WTC11 (cell line): ENCODE measurements at regions not wholly inside any gene's neighbourhood (a gene's known extent, or its start where the extent isn't known, plus 50 kb on each side); places are given as distances from the start of the nearest gene placed in this dataset.

Source experiments
- ATAC-seq: fragments of 200-7000 bp; cut with Tn5 transposase; 2 replicates; pipeline ENCODE4 v1.10.0; 2021; ENCODE audit warnings: mild to moderate bottlenecking, moderate library complexity
- CTCF ChIA-PET: fragments of 300-600 bp; sonication (Branson Sonifier 250); formaldehyde crosslinking; loops from one replicate; lab custom pipeline; 2021; ENCODE audit warnings: antibody characterized with exemption; lab: Charles Lee
- POLR2A ChIA-PET: fragments of 350-600 bp; sonication (Branson Sonifier 250); formaldehyde crosslinking; loops from one replicate; lab custom pipeline; 2021; ENCODE audit warnings: antibody characterized with exemption; lab: Charles Lee
- DNase-seq: peaks from one replicate; pipeline ENCODE4 v3.0.0; 2021; ENCODE audit warnings: low spot score
- H3K27ac Mint-ChIP-seq: 2 replicates; pipeline ENCODE4 v1.8.0; 2021; ENCODE audit warnings: mixed read lengths
- H3K27me3 Mint-ChIP-seq: 2 replicates; pipeline ENCODE4 v1.8.0; 2021; ENCODE audit warnings: low read depth, mild to moderate bottlenecking, moderate library complexity, mixed read lengths
- H3K36me3 Mint-ChIP-seq: 2 replicates; pipeline ENCODE4 v1.8.0; 2021; ENCODE audit warnings: mixed read lengths
- H3K4me1 Mint-ChIP-seq: 2 replicates; pipeline ENCODE4 v1.8.0; 2022; ENCODE audit warnings: mixed read lengths
- H3K4me3 Mint-ChIP-seq: 2 replicates; pipeline ENCODE4 v1.8.0; 2021; ENCODE audit warnings: mild to moderate bottlenecking, moderate library complexity, mixed read lengths
- H3K9me3 Mint-ChIP-seq: 2 replicates; pipeline ENCODE4 v1.8.0; 2021; ENCODE audit warnings: mixed read lengths
- CBFB ChIP-seq: sonication (generic); formaldehyde crosslinking; IDR thresholded peaks from 2 replicates; pipeline ENCODE4 v1.8.1; 2022; ENCODE audit warnings: mild to moderate bottlenecking, low read depth, missing genetic modification reagents
- E2F5 ChIP-seq: sonication (generic); formaldehyde crosslinking; IDR thresholded peaks from 2 replicates; pipeline ENCODE4 v1.8.1; 2022; ENCODE audit warnings: mild to moderate bottlenecking, moderate library complexity, missing genetic modification reagents
- FOXJ3 ChIP-seq: sonication (generic); formaldehyde crosslinking; IDR thresholded peaks from 2 replicates; pipeline ENCODE4 v1.9.0; 2021; ENCODE audit warnings: missing genetic modification reagents, mild to moderate bottlenecking, borderline replicate concordance
- FOXP1 ChIP-seq: sonication (generic); formaldehyde crosslinking; IDR thresholded peaks from 2 replicates; pipeline ENCODE4 v1.8.0; 2022; ENCODE audit warnings: missing genetic modification reagents, mild to moderate bottlenecking, moderate library complexity, borderline replicate concordance
- GABPB1 ChIP-seq: sonication (generic); formaldehyde crosslinking; IDR thresholded peaks from 2 replicates; pipeline ENCODE4 v1.8.1; 2023; ENCODE audit warnings: mild to moderate bottlenecking, missing genetic modification reagents
- GTF2I ChIP-seq: fragments of 250-450 bp; sonication (Bioruptor Pico); conservative IDR thresholded peaks from 2 replicates; pipeline ENCODE4 v1.4.0; 2021; ENCODE audit warnings: mild to moderate bottlenecking
- HMGXB4 ChIP-seq: sonication (generic); formaldehyde crosslinking; IDR thresholded peaks from 2 replicates; pipeline ENCODE4 v1.8.1; 2023; ENCODE audit warnings: mild to moderate bottlenecking, moderate library complexity, missing genetic modification reagents
- IRF2 ChIP-seq: sonication (generic); formaldehyde crosslinking; IDR thresholded peaks from 2 replicates; pipeline ENCODE4 v1.8.0; 2022; ENCODE audit warnings: low read depth, missing genetic modification reagents, borderline replicate concordance
- NR1H2 ChIP-seq: sonication (generic); formaldehyde crosslinking; IDR thresholded peaks from 2 replicates; pipeline ENCODE4 v1.9.0; 2021; ENCODE audit warnings: mild to moderate bottlenecking, moderate library complexity, missing genetic modification reagents
- NR3C1 ChIP-seq: sonication (generic); formaldehyde crosslinking; conservative IDR thresholded peaks from 2 replicates; pipeline ENCODE4 v1.8.1; 2023; ENCODE audit warnings: low read depth, mild to moderate bottlenecking, missing genetic modification reagents
- OVOL2 ChIP-seq: fragments of 250-450 bp; sonication (Bioruptor Pico); IDR thresholded peaks from 2 replicates; pipeline ENCODE4 v1.9.0; 2021; ENCODE audit warnings: mild to moderate bottlenecking, borderline replicate concordance
- PRRX2 ChIP-seq: fragments of 250-450 bp; sonication (Bioruptor Pico); IDR thresholded peaks from 2 replicates; pipeline ENCODE4 v1.8.0; 2021; ENCODE audit warnings: mild to moderate bottlenecking
- SOX15 ChIP-seq: fragments of 250-450 bp; sonication (Bioruptor Pico); IDR thresholded peaks from 2 replicates; pipeline ENCODE4 v1.9.0; 2021; ENCODE audit warnings: mild to moderate bottlenecking
- ZBTB21 ChIP-seq: sonication (generic); formaldehyde crosslinking; IDR thresholded peaks from 2 replicates; pipeline ENCODE4 v1.8.1; 2023; ENCODE audit warnings: mild to moderate bottlenecking, missing genetic modification reagents, borderline replicate concordance
- ZNF219 ChIP-seq: sonication (generic); formaldehyde crosslinking; IDR thresholded peaks from 2 replicates; pipeline ENCODE4 v1.8.0; 2023; ENCODE audit warnings: missing genetic modification reagents, mild to moderate bottlenecking, borderline replicate concordance
- ZNF263 ChIP-seq: sonication (generic); formaldehyde crosslinking; IDR thresholded peaks from 2 replicates; pipeline ENCODE4 v1.8.1; 2022; ENCODE audit warnings: low read depth, mild to moderate bottlenecking, moderate library complexity, missing genetic modification reagents
- ZNF423 ChIP-seq: fragments of 250-450 bp; sonication (Bioruptor Pico); IDR thresholded peaks from 2 replicates; pipeline ENCODE4 v2.1.2; 2022; ENCODE audit warnings: mild to moderate bottlenecking, moderate library complexity
- ZSCAN18 ChIP-seq: fragments of 250-450 bp; sonication (Bioruptor Pico); IDR thresholded peaks from 2 replicates; pipeline ENCODE4 v2.1.2; 2022; ENCODE audit warnings: mild to moderate bottlenecking, moderate library complexity
- TF ChIP-seq, protein P1 (sequence below): sonication (generic); formaldehyde crosslinking; IDR thresholded peaks from 2 replicates; pipeline ENCODE4 v1.8.1; 2023; ENCODE audit warnings: mild to moderate bottlenecking, missing genetic modification reagents
- TF ChIP-seq, protein P2 (sequence below): fragments of 250-450 bp; sonication (Bioruptor Pico); IDR thresholded peaks from 2 replicates; pipeline ENCODE4 v1.9.0; 2021; ENCODE audit warnings: moderate library complexity, mild to moderate bottlenecking, inconsistent platforms, borderline replicate concordance
- TF ChIP-seq, protein P3 (sequence below): fragments of 250-450 bp; sonication (Bioruptor Pico); IDR thresholded peaks from 2 replicates; pipeline ENCODE4 v1.9.0; 2021; ENCODE audit warnings: mild to moderate bottlenecking
- TF ChIP-seq, protein P4 (sequence below): fragments of 200-600 bp; IDR thresholded peaks from 2 replicates; pipeline ENCODE4 v1.8.0; 2022; ENCODE audit warnings: antibody characterized with exemption

- no peak for TF ChIP-seq IRF2 (CRISPR knock-in tag)
- TF ChIP-seq, protein P1, sequence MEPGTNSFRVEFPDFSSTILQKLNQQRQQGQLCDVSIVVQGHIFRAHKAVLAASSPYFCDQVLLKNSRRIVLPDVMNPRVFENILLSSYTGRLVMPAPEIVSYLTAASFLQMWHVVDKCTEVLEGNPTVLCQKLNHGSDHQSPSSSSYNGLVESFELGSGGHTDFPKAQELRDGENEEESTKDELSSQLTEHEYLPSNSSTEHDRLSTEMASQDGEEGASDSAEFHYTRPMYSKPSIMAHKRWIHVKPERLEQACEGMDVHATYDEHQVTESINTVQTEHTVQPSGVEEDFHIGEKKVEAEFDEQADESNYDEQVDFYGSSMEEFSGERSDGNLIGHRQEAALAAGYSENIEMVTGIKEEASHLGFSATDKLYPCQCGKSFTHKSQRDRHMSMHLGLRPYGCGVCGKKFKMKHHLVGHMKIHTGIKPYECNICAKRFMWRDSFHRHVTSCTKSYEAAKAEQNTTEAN (CRISPR knock-in tag): no peak
Observed at GRCh38 chr18:35888329-35888728, 84.2 kb upstream of the RMP24 start (continued).

- CTCF ChIA-PET: interaction anchor here (0.6 to 1.5 kb wide), 2 partner anchors 14 to 46 kb away, joined by 3 to 4 read pairs; no protein-coding TSS in a partner anchor
- H3K27me3 Mint-ChIP-seq: no peaks in the 10 kb centered on the region
Observed at GRCh38 chr18:35889677-35890076, 82.8 kb upstream of the RMP24 start.

GRCh38 chr18:35890323-35890722 lies 82.2 kb upstream of the RMP24 start:
- H3K27me3 Mint-ChIP-seq: no peaks in the 10 kb centered on the region
- peaks cover 20% of the 10 kb centered on the region for H3K9me3 Mint-ChIP-seq
- H3K36me3 Mint-ChIP-seq: peaks cover 21% of the 10 kb centered on the region
- peaks cover 36% of the 10 kb centered on the region for H3K4me1 Mint-ChIP-seq
- ChIA-PET POLR2A (no interaction called here), CTCF (interaction anchor here (0.6 kb wide), 1 partner anchor 47 kb away, joined by 3 read pairs; no protein-coding TSS in a partner anchor)
- peak; percentile 58 for ATAC-seq
- peak overlapping the region; percentile 44 for H3K27ac Mint-ChIP-seq
- TF ChIP-seq, protein P2, sequence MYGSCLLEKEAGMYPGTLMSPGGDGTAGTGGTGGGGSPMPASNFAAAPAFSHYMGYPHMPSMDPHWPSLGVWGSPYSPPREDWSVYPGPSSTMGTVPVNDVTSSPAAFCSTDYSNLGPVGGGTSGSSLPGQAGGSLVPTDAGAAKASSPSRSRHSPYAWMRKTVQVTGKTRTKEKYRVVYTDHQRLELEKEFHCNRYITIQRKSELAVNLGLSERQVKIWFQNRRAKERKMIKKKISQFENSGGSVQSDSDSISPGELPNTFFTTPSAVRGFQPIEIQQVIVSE (CRISPR knock-in tag): no peak
- no peak for TF ChIP-seq NR3C1 (CRISPR knock-in tag)
- TF ChIP-seq E2F5 (CRISPR knock-in tag): no peak
- TF ChIP-seq, all 79 proteins: peak for 0
- no peak overlapping the region for H3K4me3 Mint-ChIP-seq
- no peak for DNase-seq

More at GRCh38 chr18:35889677-35890076, 82.8 kb upstream of the RMP24 start:
- no peak overlapping the region for H3K4me3 Mint-ChIP-seq
- peaks cover 19% of the 10 kb centered on the region for H3K9me3 Mint-ChIP-seq
- H3K27ac Mint-ChIP-seq: peak overlapping the region; percentile 44
- DNase-seq: no peak
- peaks cover 36% of the 10 kb centered on the region for H3K4me1 Mint-ChIP-seq
- no peak for ATAC-seq
- POLR2A ChIA-PET: no interaction called here
- TF ChIP-seq, protein P3, sequence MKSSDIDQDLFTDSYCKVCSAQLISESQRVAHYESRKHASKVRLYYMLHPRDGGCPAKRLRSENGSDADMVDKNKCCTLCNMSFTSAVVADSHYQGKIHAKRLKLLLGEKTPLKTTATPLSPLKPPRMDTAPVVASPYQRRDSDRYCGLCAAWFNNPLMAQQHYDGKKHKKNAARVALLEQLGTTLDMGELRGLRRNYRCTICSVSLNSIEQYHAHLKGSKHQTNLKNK (CRISPR knock-in tag): no peak
- TF ChIP-seq ZBTB21: no peak
- no peak for TF ChIP-seq FOXP1 (CRISPR knock-in tag)
- TF ChIP-seq GABPB1 (CRISPR knock-in tag): no peak
- no peak for TF ChIP-seq FOXJ3 (CRISPR knock-in tag)
- TF ChIP-seq OVOL2 (CRISPR knock-in tag): no peak
- no peak for TF ChIP-seq PRRX2 (CRISPR knock-in tag)
- TF ChIP-seq, protein P1 (CRISPR knock-in tag): no peak
- H3K36me3 Mint-ChIP-seq: peaks cover 20% of the 10 kb centered on the region

- ATAC-seq (no peak), DNase-seq (no peak)
- Mint-ChIP-seq H3K36me3 (peaks cover 37% of the 10 kb centered on the region), H3K4me3 (no peak overlapping the region), H3K9me3 (peaks cover 33% of the 10 kb centered on the region), H3K27me3 (no peaks in the 10 kb centered on the region), H3K27ac (no peak overlapping the region), H3K4me1 (peaks cover 36% of the 10 kb centered on the region)
- CTCF ChIA-PET: no interaction called here
- POLR2A ChIA-PET: no interaction called here
- TF ChIP-seq, protein P4, sequence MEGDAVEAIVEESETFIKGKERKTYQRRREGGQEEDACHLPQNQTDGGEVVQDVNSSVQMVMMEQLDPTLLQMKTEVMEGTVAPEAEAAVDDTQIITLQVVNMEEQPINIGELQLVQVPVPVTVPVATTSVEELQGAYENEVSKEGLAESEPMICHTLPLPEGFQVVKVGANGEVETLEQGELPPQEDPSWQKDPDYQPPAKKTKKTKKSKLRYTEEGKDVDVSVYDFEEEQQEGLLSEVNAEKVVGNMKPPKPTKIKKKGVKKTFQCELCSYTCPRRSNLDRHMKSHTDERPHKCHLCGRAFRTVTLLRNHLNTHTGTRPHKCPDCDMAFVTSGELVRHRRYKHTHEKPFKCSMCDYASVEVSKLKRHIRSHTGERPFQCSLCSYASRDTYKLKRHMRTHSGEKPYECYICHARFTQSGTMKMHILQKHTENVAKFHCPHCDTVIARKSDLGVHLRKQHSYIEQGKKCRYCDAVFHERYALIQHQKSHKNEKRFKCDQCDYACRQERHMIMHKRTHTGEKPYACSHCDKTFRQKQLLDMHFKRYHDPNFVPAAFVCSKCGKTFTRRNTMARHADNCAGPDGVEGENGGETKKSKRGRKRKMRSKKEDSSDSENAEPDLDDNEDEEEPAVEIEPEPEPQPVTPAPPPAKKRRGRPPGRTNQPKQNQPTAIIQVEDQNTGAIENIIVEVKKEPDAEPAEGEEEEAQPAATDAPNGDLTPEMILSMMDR: no peak
- no peak for TF ChIP-seq ZNF219 (CRISPR knock-in tag)
- no peak for TF ChIP-seq HMGXB4 (CRISPR knock-in tag)
- no peak for TF ChIP-seq ZSCAN18 (CRISPR knock-in tag)
- no peak for TF ChIP-seq CBFB (CRISPR knock-in tag)
- TF ChIP-seq ZNF263 (CRISPR knock-in tag): no peak
- no peak for TF ChIP-seq NR1H2 (CRISPR knock-in tag)
- TF ChIP-seq SOX15 (CRISPR knock-in tag): no peak
- TF ChIP-seq GTF2I (CRISPR knock-in tag): no peak
- TF ChIP-seq ZNF423 (CRISPR knock-in tag): no peak
Observed at GRCh38 chr18:35892118-35892517, 80.4 kb upstream of the RMP24 start.
